MV-4-11 (cell line): ENCODE measurements at regions not wholly inside any gene's neighbourhood (a gene's known extent, or its start where the extent isn't known, plus 50 kb on each side); places are given as distances from the start of the nearest gene placed in this dataset.
"Not testable (repeated sequence)": the region's sequence is repeated elsewhere in the genome, so short reads cannot be mapped to it uniquely, and the experiment has no call there.

Source experiments
- DNase-seq: peaks from one replicate; lab custom pipeline; 2025; lab: John Stamatoyannopoulos, UW

- DNase-seq = no peak
Measured at GRCh38 chr4:31189938-31190337, 469.8 kb downstream of the PCDH7 start.

GRCh38 chr4:31190671-31191070, 470.5 kb downstream of the PCDH7 start:
- DNase-seq = no peak

GRCh38 chr4:31192341-31192740, 472.2 kb downstream of the PCDH7 start:
- no peak for DNase-seq

GRCh38 chr4:31193521-31193920, 473.4 kb downstream of the PCDH7 start:
- no peak for DNase-seq

- no peak for DNase-seq
Measured at GRCh38 chr4:31194823-31195222, 474.7 kb downstream of the PCDH7 start.

GRCh38 chr4:31199644-31200043, 479.5 kb downstream of the PCDH7 start:
- DNase-seq = no peak

GRCh38 chr4:31202054-31202453, 481.9 kb downstream of the PCDH7 start:
- DNase-seq = peak; percentile 90

- DNase-seq = no peak
Measured at GRCh38 chr4:31204874-31205273, 484.7 kb downstream of the PCDH7 start.

GRCh38 chr4:31220921-31221320, 500.8 kb downstream of the PCDH7 start:
- DNase-seq = no peak

GRCh38 chr4:31228068-31228467, 507.9 kb downstream of the PCDH7 start:
- no peak for DNase-seq

- no peak for DNase-seq
Measured at GRCh38 chr4:31230594-31230993, 510.4 kb downstream of the PCDH7 start.

GRCh38 chr4:31234494-31234893, 514.3 kb downstream of the PCDH7 start:
- DNase-seq = no peak

- no peak for DNase-seq
Measured at GRCh38 chr4:31234901-31235300, 514.7 kb downstream of the PCDH7 start.

GRCh38 chr4:31236020-31236638, 516.0 kb downstream of the PCDH7 start:
- no peak for DNase-seq

GRCh38 chr4:31236639-31237173, 516.5 kb downstream of the PCDH7 start:
- DNase-seq = no peak

- DNase-seq = no peak
Measured at GRCh38 chr4:31237233-31237632, 517.1 kb downstream of the PCDH7 start.

- no peak for DNase-seq
Measured at GRCh38 chr4:31239886-31240285, 519.7 kb downstream of the PCDH7 start.

GRCh38 chr4:31241504-31242106, 521.4 kb downstream of the PCDH7 start:
- DNase-seq = no peak

- no peak for DNase-seq
Measured at GRCh38 chr4:31246856-31247255, 526.7 kb downstream of the PCDH7 start.

GRCh38 chr4:31259119-31259518, 539.0 kb downstream of the PCDH7 start:
- DNase-seq = no peak

GRCh38 chr4:31261632-31262031, 541.5 kb downstream of the PCDH7 start:
- no peak for DNase-seq

GRCh38 chr4:31266094-31266493, 545.9 kb downstream of the PCDH7 start:
- not testable (repeated sequence) for DNase-seq

- DNase-seq = no peak
Measured at GRCh38 chr4:31272331-31273061, 552.3 kb downstream of the PCDH7 start.
